ENCODE measurements at regions not wholly inside any gene's neighbourhood (a gene's known extent, or its start where the extent isn't known, plus 50 kb on each side); places are given as distances from the start of the nearest gene placed in this dataset.
"Not testable (repeated sequence)": the region's sequence is repeated elsewhere in the genome, so short reads cannot be mapped to it uniquely, and the experiment has no call there.

DNA sequence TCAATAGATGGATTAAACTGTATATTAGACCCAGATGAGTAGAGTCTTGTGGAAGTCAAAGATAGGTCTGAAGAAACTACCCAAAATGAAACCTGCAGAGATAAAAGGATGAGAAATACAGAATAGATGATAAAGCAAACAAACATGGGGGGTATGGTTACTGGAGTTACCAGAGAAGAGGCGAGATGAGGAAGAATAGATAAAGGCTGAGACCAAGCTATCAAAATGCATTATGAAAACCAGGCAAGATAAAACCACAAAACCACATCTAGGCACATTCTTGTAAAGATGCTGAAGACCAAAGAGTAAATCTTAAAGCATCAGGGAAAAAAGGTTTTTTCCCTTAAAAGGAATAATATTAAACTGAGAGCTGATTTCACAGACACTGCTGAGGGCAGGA is 271.8 kb upstream of the NBPF12 start:
- H3K27ac ChIP-seq; DNase-seq (ENCODE audit: low spot score); H3K4me3 ChIP-seq: not testable (repeated sequence)

GRCh38 chr1:146660242-146660641 is 277.9 kb upstream of the NBPF12 start:
- not testable (repeated sequence) for H3K4me3 ChIP-seq; H3K27ac ChIP-seq; DNase-seq (ENCODE audit: low spot score)

DNA sequence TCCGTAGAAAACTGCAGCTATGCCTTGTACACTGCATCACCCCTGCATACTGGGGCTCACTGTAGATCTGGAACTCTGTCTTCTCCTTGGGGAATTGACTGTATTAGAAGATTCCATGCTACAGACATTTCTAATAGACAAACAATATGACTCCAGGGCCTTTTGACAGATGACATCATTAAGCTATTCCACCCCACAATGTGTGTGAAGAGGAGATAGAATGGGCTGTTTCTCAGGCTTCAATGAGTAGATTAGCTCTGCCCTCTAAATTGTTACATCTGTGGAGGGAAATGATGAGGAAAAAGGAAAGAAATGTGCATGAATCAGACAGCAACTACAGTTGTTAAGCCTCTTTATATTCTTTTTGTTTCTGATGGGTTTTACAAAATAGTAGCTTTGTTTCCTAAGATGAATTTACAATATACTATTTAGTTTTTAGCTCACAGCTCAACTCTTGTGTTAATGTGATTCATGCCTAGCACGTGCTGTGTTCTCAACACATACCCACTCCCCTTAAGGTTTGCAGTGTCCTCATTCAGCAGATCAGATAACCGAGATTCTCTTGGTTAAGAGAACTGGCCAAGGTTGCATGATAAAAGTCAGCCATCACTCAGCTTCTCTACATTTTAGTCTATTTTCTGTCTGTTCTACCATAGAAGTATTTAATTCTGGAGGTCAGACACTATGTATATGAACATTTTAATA is 281.6 kb upstream of the NBPF12 start:
- DNase-seq (ENCODE audit: low spot score); H3K4me3 ChIP-seq; H3K27ac ChIP-seq: not testable (repeated sequence)

DNA sequence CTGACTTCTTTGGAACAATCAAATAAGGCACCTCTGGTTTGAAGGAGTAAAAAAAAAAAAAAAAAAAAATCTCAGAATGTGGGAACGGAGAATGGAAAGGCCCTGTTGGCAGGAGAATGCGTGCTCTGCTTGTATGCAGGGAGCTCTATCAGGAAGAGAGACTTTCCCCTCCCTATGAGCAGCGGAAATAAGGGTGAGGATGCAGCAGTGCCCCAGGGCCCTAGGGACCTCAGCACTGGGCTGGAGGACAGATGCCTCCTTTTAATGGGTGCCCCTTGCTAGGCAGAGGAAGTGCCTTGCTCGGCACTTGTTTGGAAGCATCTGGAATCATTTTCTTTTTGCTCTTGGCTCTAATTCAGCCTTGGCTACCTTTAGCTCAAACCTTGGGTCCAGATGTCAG is 283.4 kb upstream of the NBPF12 start:
- DNase-seq (ENCODE audit: low spot score); H3K4me3 ChIP-seq; H3K27ac ChIP-seq: not testable (repeated sequence)

DNA sequence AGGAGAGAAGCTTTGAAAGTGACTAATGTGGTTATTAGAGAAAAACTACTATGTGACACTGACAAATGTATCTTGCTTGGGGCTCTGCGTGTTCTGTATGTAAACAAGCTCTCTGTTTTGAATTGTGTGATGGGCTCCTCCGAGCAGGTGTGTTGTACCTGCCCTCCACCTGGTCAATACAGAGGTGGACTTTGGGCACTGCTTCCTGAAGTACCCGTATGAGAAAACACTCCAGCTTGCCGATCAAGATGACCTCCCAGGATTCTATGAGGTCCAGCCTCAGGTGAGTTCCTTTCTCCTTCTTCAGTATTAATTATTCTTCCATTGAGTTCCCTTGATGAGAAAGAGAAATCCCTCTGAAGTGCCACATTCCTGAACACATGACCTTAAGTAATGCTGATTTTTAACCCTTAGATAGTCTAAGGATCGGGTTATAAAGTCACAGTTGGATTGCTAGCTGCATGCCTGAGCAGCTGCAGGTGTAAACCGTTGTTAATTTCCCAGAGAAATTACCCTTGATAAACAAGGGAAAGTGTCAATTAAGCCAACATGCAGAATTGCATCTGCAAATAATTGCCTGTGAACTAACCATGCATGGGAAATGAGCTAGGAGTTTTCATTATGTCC is 292.0 kb upstream of the NBPF12 start:
- DNase-seq (ENCODE audit: low spot score); H3K27ac ChIP-seq; H3K4me3 ChIP-seq: not testable (repeated sequence)

DNA sequence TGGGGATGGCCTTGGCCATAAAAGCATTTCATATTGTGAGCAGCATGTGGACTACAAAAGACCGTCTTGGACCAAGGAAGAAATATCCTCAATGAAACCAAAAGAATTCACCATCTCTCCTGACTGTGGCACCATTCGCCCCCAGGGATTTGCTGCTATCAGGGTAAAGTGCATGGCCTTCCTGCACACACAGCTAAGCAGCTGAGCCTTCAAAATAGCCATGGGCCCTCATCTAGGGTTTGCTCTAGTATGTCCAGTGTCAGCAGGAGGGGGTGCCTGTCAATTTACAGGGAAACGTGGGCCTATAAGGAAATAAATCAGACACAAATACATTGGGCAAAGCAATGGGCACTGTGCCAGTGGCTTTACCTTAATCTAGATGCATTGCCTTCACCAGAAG is 296.6 kb upstream of the NBPF12 start:
- not testable (repeated sequence) for DNase-seq (ENCODE audit: low spot score); H3K4me3 ChIP-seq; H3K27ac ChIP-seq

DNA sequence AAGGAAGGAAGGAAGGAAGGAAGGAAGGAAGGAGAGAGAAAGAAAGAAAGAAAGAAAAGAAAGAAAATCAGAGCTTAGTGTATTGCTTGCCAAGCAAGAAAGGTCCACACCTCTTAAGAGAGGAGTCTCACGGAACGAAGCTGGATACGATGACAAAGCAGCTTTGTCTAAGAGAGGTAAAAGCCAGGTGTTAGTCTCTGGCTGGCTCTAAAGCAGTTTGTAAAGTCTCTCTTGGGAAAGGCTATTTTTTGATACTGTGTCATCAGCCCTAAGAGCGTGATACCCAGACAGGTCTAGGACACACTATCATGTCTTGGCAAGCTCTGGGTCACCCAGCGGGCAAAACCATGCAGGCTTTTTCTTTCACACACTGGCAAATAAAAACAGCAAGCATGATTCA is 297.5 kb upstream of the NBPF12 start:
- not testable (repeated sequence) for DNase-seq (ENCODE audit: low spot score); H3K4me3 ChIP-seq; H3K27ac ChIP-seq

DNA sequence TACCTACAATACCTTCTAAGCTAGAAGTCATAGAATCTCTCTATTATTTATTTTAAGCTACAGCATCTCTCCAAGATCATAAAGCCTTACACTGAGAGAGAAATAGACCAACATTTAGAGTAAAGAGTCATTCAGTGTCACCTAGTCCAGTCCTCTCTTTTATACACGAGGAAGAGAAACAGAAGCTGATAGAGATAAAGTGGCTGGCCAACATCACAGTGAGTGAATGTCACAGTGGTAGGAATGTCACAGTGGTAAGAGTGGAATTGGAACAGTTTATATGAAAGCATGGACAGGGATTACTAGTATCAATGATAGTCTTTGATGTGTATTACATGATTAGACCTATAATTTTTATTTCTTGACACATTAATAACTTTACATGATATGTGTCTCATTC is 307.8 kb upstream of the NBPF12 start:
- not testable (repeated sequence) for DNase-seq (ENCODE audit: low spot score); H3K4me3 ChIP-seq; H3K27ac ChIP-seq

DNA sequence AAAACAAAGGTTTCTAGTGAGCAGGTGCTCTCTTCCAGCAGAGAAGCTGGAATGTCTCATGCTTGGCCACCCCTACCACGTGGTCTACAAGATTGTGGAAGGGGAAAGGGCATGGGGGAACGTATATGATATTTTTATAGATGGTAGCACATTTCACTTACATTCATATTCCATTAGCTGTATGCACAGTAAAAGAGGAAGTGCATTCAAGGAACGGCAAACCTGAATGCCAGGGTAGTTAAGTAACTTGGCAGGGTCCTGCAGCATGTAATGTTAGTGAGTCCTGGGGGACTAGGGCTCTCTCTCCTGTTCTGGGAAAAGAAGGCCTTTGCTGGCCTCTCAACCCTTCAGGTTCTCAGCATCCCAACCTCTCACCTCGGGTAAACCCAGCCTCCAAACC is 319.5 kb upstream of the NBPF12 start:
- DNase-seq (ENCODE audit: low spot score); H3K4me3 ChIP-seq; H3K27ac ChIP-seq: not testable (repeated sequence)

GRCh38 chr1:146604681-146605080 is 333.4 kb upstream of the NBPF12 start:
- not testable (repeated sequence) for H3K27ac ChIP-seq; DNase-seq (ENCODE audit: low spot score); H3K4me3 ChIP-seq

DNA sequence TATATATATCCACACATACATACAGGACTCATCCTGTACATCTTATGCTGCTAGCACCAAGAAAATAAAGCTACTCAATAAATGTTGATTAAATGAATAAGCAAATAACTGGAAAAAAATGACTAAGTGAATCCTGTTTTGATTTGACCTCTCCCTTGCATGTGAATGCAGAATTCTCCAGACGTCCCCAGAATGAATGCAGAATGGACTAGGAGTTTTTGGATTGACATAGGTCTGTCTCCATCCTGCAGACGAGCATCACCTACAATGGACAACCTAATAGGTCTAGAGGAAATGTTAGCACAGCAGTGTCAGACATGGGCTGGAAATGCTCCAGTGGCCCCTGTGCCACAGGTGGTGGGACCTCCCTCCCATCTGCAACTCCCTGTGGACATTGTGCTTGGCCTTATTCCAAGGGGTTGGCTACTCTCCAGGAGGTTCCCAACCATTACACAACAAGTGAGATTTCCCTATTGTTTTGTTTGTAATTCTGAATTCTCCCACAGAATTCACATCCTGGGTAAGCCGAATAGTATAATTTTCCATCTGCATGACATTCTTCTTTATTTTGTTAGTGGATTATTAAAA is 337.3 kb upstream of the NBPF12 start:
- H3K27ac ChIP-seq; H3K4me3 ChIP-seq; DNase-seq (ENCODE audit: low spot score): not testable (repeated sequence)

GRCh38 chr1:146599906-146600305 is 338.2 kb upstream of the NBPF12 start:
- DNase-seq (ENCODE audit: low spot score); H3K27ac ChIP-seq: not testable (repeated sequence)

GRCh38 chr1:146581229-146581628 is 352.4 kb upstream of the NOTCH2NLA start:
- not testable (repeated sequence) for H3K27ac ChIP-seq; H3K4me3 ChIP-seq; DNase-seq (ENCODE audit: low spot score)

More at GRCh38 chr1:146599906-146600305, 338.2 kb upstream of the NBPF12 start:
- H3K4me3 ChIP-seq = not testable (repeated sequence)

DNA sequence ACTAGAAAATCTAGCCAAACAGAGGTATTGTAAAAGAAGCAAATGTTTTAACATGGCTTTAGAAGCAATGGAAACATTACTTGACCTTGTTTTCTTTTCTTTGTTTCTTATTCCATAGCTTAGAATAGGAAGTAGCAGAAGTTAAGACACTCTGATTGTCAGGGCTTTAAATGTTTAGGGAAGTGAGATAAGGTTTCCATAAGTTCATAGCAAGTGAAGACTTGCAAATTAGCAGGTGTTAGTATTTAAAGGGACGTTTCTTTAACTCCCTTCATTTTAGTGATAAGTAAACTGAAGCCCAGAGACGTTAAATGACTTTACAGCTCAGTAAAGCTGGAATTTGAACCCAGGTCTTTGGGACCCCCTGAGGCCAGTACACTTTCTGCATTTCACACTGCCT is 338.7 kb upstream of the NOTCH2NLA start:
- not testable (repeated sequence) for H3K4me3 ChIP-seq; H3K27ac ChIP-seq; DNase-seq (ENCODE audit: low spot score)

GRCh38 chr1:146558032-146558431 is 329.2 kb upstream of the NOTCH2NLA start:
- DNase-seq (ENCODE audit: low spot score); H3K4me3 ChIP-seq; H3K27ac ChIP-seq: not testable (repeated sequence)

DNA sequence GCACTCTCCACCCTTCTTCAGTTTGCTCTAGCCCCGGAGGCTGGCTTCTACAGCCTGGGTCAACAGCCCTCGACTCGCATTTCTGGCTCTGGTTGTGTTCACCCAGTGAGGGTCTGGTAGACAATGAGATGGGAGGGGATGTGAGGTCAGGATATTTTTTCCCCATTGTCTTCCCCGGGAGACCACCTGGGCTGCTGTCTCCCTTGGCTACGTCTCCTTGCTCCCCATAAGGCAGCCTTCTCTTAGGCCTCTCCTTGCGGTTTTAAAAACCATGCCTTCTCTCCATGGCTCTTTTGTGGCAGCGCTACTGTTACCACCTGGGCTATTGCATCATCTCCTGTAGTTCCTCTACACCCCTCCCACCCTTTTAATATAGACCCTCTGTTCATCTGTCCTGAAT is 327.6 kb upstream of the NOTCH2NLA start:
- not testable (repeated sequence) for H3K4me3 ChIP-seq; H3K27ac ChIP-seq; DNase-seq (ENCODE audit: low spot score)

DNA sequence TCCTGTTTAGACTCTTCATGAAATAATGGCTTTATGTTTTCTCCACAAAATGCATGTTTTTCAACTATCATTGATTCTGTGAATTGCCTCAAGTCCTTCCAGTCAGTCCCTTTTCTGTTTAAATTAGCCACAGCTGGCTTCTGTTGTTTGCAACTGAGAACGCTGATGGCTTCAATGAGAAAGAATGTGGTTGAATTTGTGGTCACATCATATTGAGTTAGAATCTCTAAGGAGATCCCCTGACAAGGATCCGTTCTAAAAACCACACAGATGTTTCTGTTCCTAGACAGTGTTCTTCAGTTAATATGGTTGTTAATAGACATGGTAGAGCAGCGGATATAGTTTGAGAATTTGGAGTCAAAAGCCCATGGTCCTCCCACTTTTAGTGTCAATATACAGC is 323.6 kb upstream of the NOTCH2NLA start:
- DNase-seq (ENCODE audit: low spot score); H3K4me3 ChIP-seq: not testable (repeated sequence)

DNA sequence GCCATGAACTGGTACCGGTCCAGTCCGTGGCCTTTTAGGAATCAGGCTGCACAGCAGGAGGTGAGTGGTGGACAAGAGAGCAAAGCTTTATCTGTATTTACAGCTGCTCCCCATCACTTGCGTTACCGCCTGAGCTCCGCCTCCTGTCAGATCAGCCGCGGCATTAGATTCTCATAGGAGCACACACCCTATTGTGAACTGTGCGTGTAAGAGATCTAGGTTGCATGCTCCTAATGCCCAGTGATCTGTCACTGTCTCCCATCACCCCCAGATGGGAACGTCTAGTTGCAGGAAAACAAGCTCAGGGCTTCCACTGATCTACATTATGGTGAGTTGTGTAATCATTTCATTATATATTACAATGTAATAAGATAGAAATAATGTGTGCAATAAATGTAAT is 319.9 kb upstream of the NOTCH2NLA start:
- not testable (repeated sequence) for DNase-seq (ENCODE audit: low spot score); H3K27ac ChIP-seq; H3K4me3 ChIP-seq

More for the DNA sequence above, 323.6 kb upstream of the NOTCH2NLA start:
- not testable (repeated sequence) for H3K27ac ChIP-seq

GRCh38 chr1:146546189-146546588 is 317.4 kb upstream of the NOTCH2NLA start:
- not testable (repeated sequence) for DNase-seq (ENCODE audit: low spot score); H3K4me3 ChIP-seq; H3K27ac ChIP-seq

DNA sequence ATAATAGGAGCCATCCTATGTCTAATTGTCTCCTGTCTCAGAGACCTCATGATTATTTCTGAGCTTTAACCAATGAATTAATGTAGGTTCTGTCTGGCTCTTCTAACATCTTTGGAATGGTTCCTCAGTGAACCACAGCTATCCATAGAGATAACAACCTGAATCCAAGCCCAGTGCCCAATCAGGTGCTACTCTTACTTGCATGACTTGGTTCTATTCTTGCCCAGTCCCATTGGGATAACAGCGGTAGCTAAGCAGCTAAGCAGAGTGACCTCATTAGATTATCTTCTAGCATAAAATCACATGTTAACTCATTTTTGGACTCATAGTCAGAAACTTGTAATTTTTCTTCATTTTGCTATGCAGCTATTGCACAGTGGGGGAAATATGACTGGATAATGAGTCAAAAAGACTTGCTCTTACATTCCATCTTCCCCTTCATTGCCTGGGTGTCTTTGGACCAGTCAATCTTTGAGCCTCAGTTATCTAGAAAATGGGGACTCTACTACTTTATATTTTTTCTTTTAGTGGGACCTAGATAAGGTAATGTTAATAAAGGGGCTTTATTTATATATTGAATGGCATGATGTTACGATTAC is 309.1 kb upstream of the NOTCH2NLA start:
- not testable (repeated sequence) for H3K4me3 ChIP-seq, H3K27ac ChIP-seq

More for the DNA sequence above, 309.1 kb upstream of the NOTCH2NLA start:
- not testable (repeated sequence) for DNase-seq (ENCODE audit: low spot score)
